Transverse colon (tissue), 3 donors: ENCODE measurements at regions not wholly inside any gene's neighbourhood (a gene's known extent, or its start where the extent isn't known, plus 50 kb on each side); places are given as distances from the start of the nearest gene placed in this dataset.

Experiments used
- EP300 ChIP-seq: sonication (generic); formaldehyde crosslinking; IDR thresholded peaks from one replicate; pipeline ENCODE4 v1.6.1; 2017; ENCODE audit warnings: antibody characterized with exemption, low read depth
- POLR2A ChIP-seq: fragments of 450-650 bp; IDR thresholded peaks from one replicate; pipeline ENCODE4 v1.6.1; 2016; ENCODE audit warnings: antibody characterized with exemption, mild to moderate bottlenecking, moderate library complexity
- TF ChIP-seq, protein P1 (sequence below), 5 experiments: fragments of 200-600 bp in 3 of 5; fragments of 450-650 bp in 2 of 5; sonication (generic) in 3 of 5; IDR thresholded peaks; 1 replicate in 2 of 5; 2 replicates in 3 of 5; pipeline ENCODE4 v1.5.1; 2016 to 2017; ENCODE audit warnings: antibody characterized with exemption in 5 of 5, inconsistent platforms in 3 of 5, mild to moderate bottlenecking in 2 of 5, moderate library complexity in 1 of 5

DNA sequence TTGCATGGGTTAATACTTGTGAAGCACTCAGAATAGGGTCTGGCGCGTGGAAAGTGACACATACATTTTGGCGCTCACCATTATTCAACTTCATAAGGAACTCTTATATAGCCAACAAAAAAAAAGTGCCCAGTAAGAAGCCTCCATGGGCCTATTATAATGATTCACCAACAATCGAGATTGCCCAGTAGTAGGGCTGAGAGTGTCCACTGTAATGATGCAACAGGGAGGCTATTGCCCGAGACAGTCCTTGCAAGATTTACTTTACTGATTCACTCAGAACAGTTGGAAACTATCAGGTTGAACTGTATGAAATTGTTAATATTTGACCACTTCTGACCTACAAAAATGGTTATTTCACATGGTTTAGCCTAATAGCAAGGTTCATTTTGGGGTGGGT is 86.0 kb downstream of the PJA1 start:
- TF ChIP-seq, protein P1, sequence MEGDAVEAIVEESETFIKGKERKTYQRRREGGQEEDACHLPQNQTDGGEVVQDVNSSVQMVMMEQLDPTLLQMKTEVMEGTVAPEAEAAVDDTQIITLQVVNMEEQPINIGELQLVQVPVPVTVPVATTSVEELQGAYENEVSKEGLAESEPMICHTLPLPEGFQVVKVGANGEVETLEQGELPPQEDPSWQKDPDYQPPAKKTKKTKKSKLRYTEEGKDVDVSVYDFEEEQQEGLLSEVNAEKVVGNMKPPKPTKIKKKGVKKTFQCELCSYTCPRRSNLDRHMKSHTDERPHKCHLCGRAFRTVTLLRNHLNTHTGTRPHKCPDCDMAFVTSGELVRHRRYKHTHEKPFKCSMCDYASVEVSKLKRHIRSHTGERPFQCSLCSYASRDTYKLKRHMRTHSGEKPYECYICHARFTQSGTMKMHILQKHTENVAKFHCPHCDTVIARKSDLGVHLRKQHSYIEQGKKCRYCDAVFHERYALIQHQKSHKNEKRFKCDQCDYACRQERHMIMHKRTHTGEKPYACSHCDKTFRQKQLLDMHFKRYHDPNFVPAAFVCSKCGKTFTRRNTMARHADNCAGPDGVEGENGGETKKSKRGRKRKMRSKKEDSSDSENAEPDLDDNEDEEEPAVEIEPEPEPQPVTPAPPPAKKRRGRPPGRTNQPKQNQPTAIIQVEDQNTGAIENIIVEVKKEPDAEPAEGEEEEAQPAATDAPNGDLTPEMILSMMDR (IDR thresholded peaks at IDR 0.05) = no peak
- TF ChIP-seq POLR2A (no peak), EP300 (no peak)
